D721Med (cell line): ENCODE measurements at regions not wholly inside any gene's neighbourhood (a gene's known extent, or its start where the extent isn't known, plus 50 kb on each side); places are given as distances from the start of the nearest gene placed in this dataset.
"Not testable (repeated sequence)": the region's sequence is repeated elsewhere in the genome, so short reads cannot be mapped to it uniquely, and the experiment has no call there.

Experiments
- DNase-seq: peaks from one replicate; pipeline ENCODE4 v3.0.0; 2011; ENCODE audit warnings: low spot score; ENCODE audit not compliant: insufficient read length
- FAIRE-seq: peaks from 2 replicates; lab custom pipeline; 2011; peaks lifted over from hg19 to GRCh38; lab: Jason Lieb, UNC
- CTCF ChIP-seq: IDR thresholded peaks from 2 replicates; pipeline ENCODE4 v1.5.1; 2012; ENCODE audit warnings: mild to moderate bottlenecking, control low read depth; ENCODE audit not compliant: insufficient read depth; ENCODE audit errors: missing control alignments

DNA sequence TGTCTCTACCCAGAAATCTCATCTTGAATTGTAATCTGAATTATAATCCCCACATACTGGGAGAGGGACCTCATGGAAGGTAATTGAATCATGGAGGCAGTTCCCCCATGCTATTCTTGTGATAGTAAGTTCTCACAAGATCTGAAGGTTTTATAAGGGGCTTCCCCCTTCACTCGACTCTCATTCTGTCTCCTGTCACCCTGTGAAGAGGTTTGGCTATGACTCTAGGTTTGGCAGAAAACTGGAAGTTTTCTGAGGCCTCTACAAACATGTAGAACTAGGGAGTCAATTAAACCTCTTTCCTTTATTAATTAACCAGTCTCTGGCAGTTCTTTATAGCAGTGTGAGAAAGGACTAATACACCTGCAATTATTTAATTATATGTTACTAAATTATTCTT, 125.2 kb upstream of the TGFBR2 start:
- DNase-seq (no peak), FAIRE-seq (no peak)
- no peak for TF ChIP-seq CTCF

DNA sequence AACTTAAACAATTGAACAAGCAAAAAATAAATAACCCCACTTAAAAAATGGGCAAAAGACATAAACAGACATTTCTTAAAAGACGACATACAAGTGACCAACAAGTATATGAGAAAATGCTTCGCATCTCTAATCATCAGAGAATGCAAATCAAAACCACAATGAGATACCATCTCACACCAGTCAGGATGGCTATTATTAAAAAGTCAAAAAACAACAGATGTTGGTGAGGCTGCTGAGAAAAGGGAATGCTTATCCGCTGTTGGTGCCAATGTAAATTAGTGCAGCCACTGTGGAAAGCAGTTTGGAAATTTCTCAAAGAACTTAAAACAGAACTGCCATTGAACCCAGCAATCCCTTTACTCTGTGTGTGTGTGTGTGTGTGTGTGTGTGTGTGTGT, 122.2 kb upstream of the TGFBR2 start:
- not testable (repeated sequence) for DNase-seq, FAIRE-seq

DNA sequence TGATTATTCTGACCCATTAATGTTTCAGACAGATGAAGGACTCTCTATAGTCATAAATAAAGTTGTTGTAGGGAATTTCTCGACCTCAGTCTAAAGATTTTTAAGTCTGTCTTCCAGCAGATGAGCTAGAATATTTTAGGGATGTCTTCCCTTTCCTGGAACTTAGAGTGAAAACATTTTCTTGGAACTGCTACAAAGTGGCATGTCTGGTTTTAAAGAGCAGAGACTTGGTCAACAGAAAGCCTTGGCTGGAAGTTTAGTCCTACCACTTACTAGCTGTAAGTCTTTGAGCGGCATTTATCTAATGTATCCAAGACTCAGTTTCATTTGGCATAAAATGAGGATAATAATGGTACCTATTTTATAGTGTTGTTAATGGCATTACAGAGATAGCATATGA, 120.0 kb upstream of the TGFBR2 start:
- DNase-seq (no peak), FAIRE-seq (no peak)
- no peak for TF ChIP-seq CTCF

- DNase-seq (no peak), FAIRE-seq (no peak)
Measured at GRCh38 chr3:30488070-30488756, 118.2 kb upstream of the TGFBR2 start.

DNA sequence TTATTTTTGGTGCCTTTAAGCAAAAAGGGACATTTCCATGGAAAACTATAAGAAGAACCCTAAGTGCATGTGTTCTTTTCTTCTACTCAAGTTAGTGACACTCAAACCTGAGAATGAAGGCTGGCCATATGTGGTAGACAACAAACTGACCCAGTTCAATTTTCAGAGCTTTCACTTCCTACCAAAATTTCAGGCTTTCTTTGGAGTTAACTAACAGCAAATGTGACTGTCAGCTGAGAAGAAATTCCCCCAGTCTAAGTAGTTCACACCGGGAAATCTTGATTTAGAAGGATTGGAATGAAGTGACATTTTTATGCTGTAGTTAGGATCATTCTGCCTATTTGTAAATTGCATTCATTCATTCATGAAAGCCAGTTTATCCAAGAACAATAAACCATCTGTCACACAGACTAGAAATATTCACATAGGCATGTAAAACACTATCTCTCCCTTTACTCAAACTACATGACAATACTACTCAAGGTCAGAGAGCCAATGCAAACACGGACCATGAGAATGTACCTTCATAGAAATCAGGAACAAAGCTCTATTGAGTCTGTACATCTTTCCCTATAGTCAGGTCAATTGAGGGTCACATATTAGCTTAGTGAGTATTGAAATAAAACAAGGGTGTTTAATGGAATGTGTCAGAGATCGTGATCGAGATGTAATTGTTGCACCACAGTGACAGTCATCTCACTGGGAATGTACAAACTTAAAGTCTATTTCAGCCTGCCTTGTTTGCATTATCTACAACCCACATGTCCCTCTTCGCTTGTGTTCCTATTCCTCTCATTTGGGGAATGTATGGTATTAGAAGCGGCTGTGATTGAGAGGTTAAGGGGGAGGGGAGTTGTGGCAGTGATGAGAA, 113.8 kb upstream of the TGFBR2 start:
- no peak for TF ChIP-seq CTCF
- FAIRE-seq: no peak
- DNase-seq: no peak

More at GRCh38 chr3:30488070-30488756, 118.2 kb upstream of the TGFBR2 start:
- TF ChIP-seq CTCF: no peak

GRCh38 chr3:30493911-30494311, 112.5 kb upstream of the TGFBR2 start:
- no peak for TF ChIP-seq CTCF
- DNase-seq (no peak), FAIRE-seq (no peak)

DNA sequence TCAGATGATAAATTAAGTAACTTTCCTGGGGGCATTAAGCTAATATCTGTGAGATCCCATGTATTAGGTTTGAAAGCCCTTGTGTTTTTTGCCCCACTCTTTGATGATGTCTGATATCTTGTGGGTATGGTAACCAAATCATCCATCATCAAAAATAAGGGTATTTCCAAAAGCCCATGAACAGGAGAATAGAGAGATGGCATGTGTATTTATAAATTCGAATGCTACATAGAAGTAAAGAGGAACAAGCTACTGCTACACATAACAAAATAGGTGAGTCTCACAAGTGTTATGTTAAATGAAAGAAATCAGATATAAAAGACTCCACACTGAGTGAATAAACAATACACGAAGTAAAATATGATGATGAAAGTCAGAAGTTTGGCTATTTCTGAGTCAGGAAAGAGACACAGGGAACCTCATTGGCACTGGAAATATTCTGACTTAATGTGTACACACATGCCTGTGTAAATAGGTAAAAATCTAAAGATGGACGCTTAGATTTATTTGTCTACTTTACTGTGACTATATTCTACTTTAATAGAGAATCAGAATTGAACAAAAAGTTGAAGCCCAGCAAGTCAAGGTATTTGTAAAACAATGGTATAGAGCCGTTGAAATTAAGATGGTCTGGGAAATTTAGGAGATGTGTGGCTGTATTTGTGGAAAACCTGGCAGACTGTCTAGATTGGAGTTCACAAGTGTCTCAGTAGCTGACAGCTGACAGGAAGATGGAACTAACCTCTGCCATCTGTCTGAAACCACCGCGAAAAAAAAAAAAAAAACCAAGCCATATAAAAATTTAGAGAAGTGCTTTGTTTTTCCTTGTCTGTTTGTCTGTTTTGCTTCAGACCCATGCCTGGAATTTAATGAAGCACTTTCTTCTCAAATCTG, 111.0 kb upstream of the TGFBR2 start:
- no peak for TF ChIP-seq CTCF
- FAIRE-seq (no peak), DNase-seq (no peak)
